Left ventricle myocardium inferior (tissue), 1 donor: ENCODE measurements at regions not wholly inside any gene's neighbourhood (a gene's known extent, or its start where the extent isn't known, plus 50 kb on each side); places are given as distances from the start of the nearest gene placed in this dataset.

Experiments
- DNase-seq: peaks from one replicate; pipeline ENCODE4 v3.0.0-alpha.2; 2020
- H3K27ac ChIP-seq: fragments of 200-600 bp; replicated peaks from 2 replicates; pipeline ENCODE4 v1.8.0; 2021
- H3K27me3 ChIP-seq: fragments of 200-600 bp; 2 replicates; pipeline ENCODE4 v1.8.0; 2021; ENCODE audit warnings: low read depth
- H3K36me3 ChIP-seq: fragments of 200-600 bp; 2 replicates; pipeline ENCODE4 v1.8.0; 2021
- H3K4me1 ChIP-seq: fragments of 200-600 bp; 2 replicates; pipeline ENCODE4 v1.8.0; 2021
- H3K4me3 ChIP-seq: fragments of 200-600 bp; 2 replicates; pipeline ENCODE4 v1.8.0; 2021; ENCODE audit warnings: mild to moderate bottlenecking, moderate library complexity
- H3K9me3 ChIP-seq: fragments of 200-600 bp; replicated peaks from 2 replicates; pipeline ENCODE4 v1.8.0; 2021
- intact Hi-C: fragments of 100-400 bp; cut with micrococcal nuclease; formaldehyde crosslinking; loops from one replicate; pipeline ENCODE4 v1.11.0; 2022
- TF ChIP-seq, protein P1 (sequence below): fragments of 200-600 bp; IDR thresholded peaks from 2 replicates; pipeline ENCODE4 v1.8.0; 2021; ENCODE audit warnings: antibody characterized with exemption, mild to moderate bottlenecking, borderline replicate concordance
- donor health status: DM: no; HTN: yes; CAD: no; lungs with severe emphysema.

DNA sequence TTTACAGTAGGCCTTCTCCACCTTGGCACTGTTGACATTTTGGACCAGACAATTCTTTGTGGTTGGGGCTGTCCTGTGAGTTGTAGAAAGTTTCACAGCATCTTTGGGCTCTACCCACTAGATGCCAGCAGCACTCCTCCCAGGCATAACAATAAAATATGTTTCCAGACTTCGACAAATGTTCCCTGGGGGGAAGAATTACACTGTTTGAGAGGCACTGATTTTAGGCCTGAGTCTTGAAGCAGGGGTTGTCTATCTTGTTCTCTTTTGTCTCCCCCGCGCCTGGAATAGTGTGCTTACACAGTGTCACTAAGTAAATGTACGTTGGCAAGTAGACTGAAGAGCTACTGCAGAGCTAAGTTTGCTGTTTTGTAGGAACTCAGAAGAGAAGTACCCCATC lies 254.4 kb upstream of the BOD1L1 start:
- no peaks in the 10 kb centered on the region for H3K36me3 ChIP-seq
- H3K4me1 ChIP-seq = peaks cover 3% of the 10 kb centered on the region
- H3K9me3 ChIP-seq = no peaks in the 10 kb centered on the region
- intact Hi-C loops = no loop called here
- no peaks in the 10 kb centered on the region for H3K27me3 ChIP-seq
- H3K4me3 ChIP-seq = no peak overlapping the region
- no peak for DNase-seq
- no peak overlapping the region for H3K27ac ChIP-seq
- TF ChIP-seq, protein P1, sequence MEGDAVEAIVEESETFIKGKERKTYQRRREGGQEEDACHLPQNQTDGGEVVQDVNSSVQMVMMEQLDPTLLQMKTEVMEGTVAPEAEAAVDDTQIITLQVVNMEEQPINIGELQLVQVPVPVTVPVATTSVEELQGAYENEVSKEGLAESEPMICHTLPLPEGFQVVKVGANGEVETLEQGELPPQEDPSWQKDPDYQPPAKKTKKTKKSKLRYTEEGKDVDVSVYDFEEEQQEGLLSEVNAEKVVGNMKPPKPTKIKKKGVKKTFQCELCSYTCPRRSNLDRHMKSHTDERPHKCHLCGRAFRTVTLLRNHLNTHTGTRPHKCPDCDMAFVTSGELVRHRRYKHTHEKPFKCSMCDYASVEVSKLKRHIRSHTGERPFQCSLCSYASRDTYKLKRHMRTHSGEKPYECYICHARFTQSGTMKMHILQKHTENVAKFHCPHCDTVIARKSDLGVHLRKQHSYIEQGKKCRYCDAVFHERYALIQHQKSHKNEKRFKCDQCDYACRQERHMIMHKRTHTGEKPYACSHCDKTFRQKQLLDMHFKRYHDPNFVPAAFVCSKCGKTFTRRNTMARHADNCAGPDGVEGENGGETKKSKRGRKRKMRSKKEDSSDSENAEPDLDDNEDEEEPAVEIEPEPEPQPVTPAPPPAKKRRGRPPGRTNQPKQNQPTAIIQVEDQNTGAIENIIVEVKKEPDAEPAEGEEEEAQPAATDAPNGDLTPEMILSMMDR = peak; percentile 41

DNA sequence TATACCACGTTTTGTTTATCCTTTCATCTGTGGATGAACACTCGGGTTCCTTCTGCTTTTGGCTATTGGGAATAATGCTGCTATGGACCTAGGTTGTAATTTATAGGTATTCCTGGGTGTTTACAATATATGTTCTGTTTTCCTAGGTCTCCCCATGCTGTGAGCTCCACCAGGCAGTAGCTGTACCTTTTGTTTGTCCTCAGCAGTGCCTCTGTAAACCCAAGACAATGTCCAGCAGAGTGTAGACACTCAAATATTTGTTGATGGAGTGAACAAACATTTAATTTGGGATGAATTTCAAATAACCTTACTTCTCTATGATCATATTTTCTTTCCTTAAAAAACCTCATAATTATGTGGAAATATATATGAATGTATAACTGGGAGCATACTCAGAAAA lies 259.5 kb upstream of the BOD1L1 start:
- Histone ChIP-seq H3K4me1 (peaks cover 2% of the 10 kb centered on the region), H3K9me3 (no peaks in the 10 kb centered on the region), H3K27ac (no peak overlapping the region), H3K27me3 (no peaks in the 10 kb centered on the region), H3K4me3 (no peak overlapping the region), H3K36me3 (no peaks in the 10 kb centered on the region)
- TF ChIP-seq, protein P1 = no peak
- DNase-seq = no peak
- intact Hi-C loops = no loop called here

DNA sequence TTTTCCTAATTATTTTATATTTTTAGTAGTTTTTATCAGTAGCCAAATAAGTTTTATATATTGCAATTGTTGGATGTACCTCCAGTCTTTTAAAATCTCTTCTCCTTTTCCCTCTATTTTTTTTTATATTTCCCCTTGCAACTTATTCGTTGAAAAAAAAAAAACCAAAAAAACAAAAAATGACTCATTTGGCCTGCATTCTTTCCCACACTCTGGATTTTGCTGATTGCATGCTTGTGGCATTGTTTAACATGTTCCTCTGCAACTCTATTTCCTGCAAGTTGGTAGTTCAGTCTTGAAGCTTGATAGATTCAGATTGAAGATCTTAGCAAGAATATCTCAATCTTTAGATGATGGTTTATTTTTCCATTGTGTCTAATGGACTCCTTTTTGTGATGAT lies 260.6 kb upstream of the BOD1L1 start:
- Histone ChIP-seq H3K27me3 (no peaks in the 10 kb centered on the region), H3K9me3 (no peaks in the 10 kb centered on the region), H3K27ac (no peak overlapping the region), H3K36me3 (no peaks in the 10 kb centered on the region), H3K4me3 (no peak overlapping the region), H3K4me1 (no peaks in the 10 kb centered on the region)
- DNase-seq = no peak
- TF ChIP-seq, protein P1 = no peak
- intact Hi-C loops = no loop called here

DNA sequence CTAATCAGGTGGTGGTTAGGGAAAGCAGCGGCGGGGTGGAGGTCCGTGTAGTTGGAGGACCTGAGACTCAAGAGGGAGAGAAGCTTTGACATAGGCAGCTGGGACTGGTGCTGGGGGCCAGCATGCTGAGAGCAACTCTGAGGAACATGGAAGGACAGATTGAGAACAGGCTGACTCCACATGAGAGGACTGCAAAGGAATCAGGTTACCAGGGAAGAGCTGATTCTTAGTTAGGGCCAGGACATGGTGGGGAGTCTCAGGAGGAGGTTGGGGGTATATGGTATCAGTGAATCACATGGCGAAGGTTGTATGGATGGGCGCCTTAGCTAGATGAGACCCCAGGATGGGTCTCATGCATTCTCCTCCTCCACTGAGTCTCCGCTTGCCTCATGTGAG lies 264.0 kb upstream of the BOD1L1 start:
- no peaks in the 10 kb centered on the region for H3K36me3 ChIP-seq
- no peak overlapping the region for H3K4me3 ChIP-seq
- H3K4me1 ChIP-seq = no peaks in the 10 kb centered on the region
- TF ChIP-seq, protein P1 = no peak
- no peak overlapping the region for H3K27ac ChIP-seq
- H3K9me3 ChIP-seq = no peaks in the 10 kb centered on the region
- no peak for DNase-seq
- intact Hi-C loops = no loop called here
- no peaks in the 10 kb centered on the region for H3K27me3 ChIP-seq

DNA sequence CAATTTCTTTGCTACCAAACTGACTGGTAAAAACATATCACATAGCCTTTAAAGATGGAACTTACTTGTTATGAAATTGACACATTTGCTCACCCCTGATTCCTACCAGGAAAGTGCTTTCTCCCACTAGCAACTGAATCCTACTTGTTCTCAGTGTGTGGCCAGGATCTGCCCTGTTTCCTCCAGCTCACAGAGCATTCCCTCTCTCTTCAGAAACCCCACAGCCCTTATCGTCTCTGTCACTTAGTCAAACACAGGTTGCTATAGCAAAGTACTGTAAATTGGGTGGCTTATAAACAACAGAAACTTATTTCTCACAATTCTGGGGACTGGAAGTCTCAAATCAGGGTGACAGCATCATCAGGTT lies 265.2 kb upstream of the BOD1L1 start:
- DNase-seq = no peak
- Histone ChIP-seq H3K27ac (no peak overlapping the region), H3K4me1 (no peaks in the 10 kb centered on the region), H3K4me3 (no peak overlapping the region), H3K9me3 (no peaks in the 10 kb centered on the region), H3K27me3 (no peaks in the 10 kb centered on the region), H3K36me3 (no peaks in the 10 kb centered on the region)
- intact Hi-C loops = no loop called here
- TF ChIP-seq, protein P1 = no peak

DNA sequence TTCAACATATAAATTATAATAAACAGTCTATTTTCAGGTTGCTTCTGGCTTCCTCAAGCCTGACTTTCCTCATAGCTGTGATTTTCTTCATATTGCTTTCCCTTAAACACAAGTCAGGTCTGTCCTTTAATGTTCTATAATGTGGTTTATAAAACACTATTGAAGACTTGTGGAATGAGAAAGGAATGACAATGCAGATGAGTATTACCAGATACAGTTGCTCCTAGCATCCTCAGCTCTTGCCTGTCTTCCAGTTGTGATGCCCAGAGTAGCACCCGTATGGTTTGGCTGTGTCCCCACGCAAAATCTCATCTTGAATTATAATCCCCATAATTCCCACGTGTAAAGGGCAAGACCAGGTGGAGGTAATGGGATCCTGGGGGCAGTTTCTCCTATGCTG lies 265.7 kb upstream of the BOD1L1 start:
- DNase-seq = no peak
- Histone ChIP-seq H3K27me3 (no peaks in the 10 kb centered on the region), H3K4me3 (no peak overlapping the region), H3K4me1 (no peaks in the 10 kb centered on the region), H3K36me3 (no peaks in the 10 kb centered on the region), H3K9me3 (no peaks in the 10 kb centered on the region), H3K27ac (no peak overlapping the region)
- intact Hi-C loops = no loop called here
- TF ChIP-seq, protein P1 = no peak
